ENCODE measurements at regions not wholly inside any gene's neighbourhood (a gene's known extent, or its start where the extent isn't known, plus 50 kb on each side); places are given as distances from the start of the nearest gene placed in this dataset.
"Not testable (repeated sequence)": the region's sequence is repeated elsewhere in the genome, so short reads cannot be mapped to it uniquely, and the experiment has no call there.

GRCh38 chr3:15851735-15852134 lies 54.0 kb upstream of the ANKRD28 start:
- DNase-seq: no peak

GRCh38 chr3:15858547-15859506 lies 61.0 kb upstream of the ANKRD28 start:
- peak; percentile 61 for DNase-seq

- peak; percentile 63 for DNase-seq
These were observed 61.8 kb upstream of the ANKRD28 start for GRCh38 chr3:15859507-15860013.

- DNase-seq: no peak
These were observed 62.5 kb upstream of the ANKRD28 start for GRCh38 chr3:15860014-15860934.

- DNase-seq: no peak
These were observed 63.4 kb upstream of the ANKRD28 start for GRCh38 chr3:15861163-15861562.

GRCh38 chr3:15872807-15873206 lies 75.0 kb upstream of the ANKRD28 start:
- no peak for DNase-seq

- no peak for DNase-seq
These were observed 75.6 kb upstream of the ANKRD28 start for GRCh38 chr3:15873415-15873814.

GRCh38 chr3:15875016-15875689 lies 77.4 kb upstream of the ANKRD28 start:
- DNase-seq: no peak

GRCh38 chr3:15876669-15877068 lies 78.9 kb upstream of the ANKRD28 start:
- no peak for DNase-seq

- no peak for DNase-seq
These were observed 80.0 kb upstream of the ANKRD28 start for GRCh38 chr3:15877813-15878212.

GRCh38 chr3:15879787-15880186 lies 82.0 kb upstream of the ANKRD28 start:
- DNase-seq: not testable (repeated sequence)

GRCh38 chr3:15882577-15882976 lies 84.8 kb upstream of the ANKRD28 start:
- no peak for DNase-seq

GRCh38 chr3:15884132-15884531 lies 86.4 kb upstream of the ANKRD28 start:
- no peak for DNase-seq

GRCh38 chr3:15886521-15886920 lies 88.7 kb upstream of the ANKRD28 start:
- no peak for DNase-seq

- no peak for DNase-seq
These were observed 89.5 kb upstream of the ANKRD28 start for GRCh38 chr3:15887261-15887660.

- DNase-seq: no peak
These were observed 92.2 kb upstream of the ANKRD28 start for GRCh38 chr3:15889936-15890335.

- DNase-seq: no peak
These were observed 94.8 kb upstream of the ANKRD28 start for GRCh38 chr3:15892311-15893227.

GRCh38 chr3:15894382-15894781 lies 96.6 kb upstream of the ANKRD28 start:
- no peak for DNase-seq

GRCh38 chr3:15896500-15896899 lies 98.7 kb upstream of the ANKRD28 start:
- DNase-seq: no peak

GRCh38 chr3:15899388-15899787 lies 101.6 kb upstream of the ANKRD28 start:
- DNase-seq: no peak

GRCh38 chr3:15903164-15903563 lies 105.4 kb upstream of the ANKRD28 start:
- no peak for DNase-seq
